GM19455 (cell line): ENCODE measurements at regions not wholly inside any gene's neighbourhood (a gene's known extent, or its start where the extent isn't known, plus 50 kb on each side); places are given as distances from the start of the nearest gene placed in this dataset.
"Not testable (repeated sequence)": the region's sequence is repeated elsewhere in the genome, so short reads cannot be mapped to it uniquely, and the experiment has no call there.

ENCODE experiments used
- ATAC-seq: cut with Tn5 transposase; IDR thresholded peaks from one replicate; pipeline ENCODE4 v1.9.1; 2021; ENCODE audit not compliant: unreplicated experiment

GRCh38 chr1:37159102-37159501 lies 124.8 kb upstream of the GRIK3 start:
- no peak for ATAC-seq

- ATAC-seq = no peak
Measured at GRCh38 chr1:37161171-37161570, 126.9 kb upstream of the GRIK3 start.

- ATAC-seq = no peak
Measured at GRCh38 chr1:37162059-37162458, 127.7 kb upstream of the GRIK3 start.

- ATAC-seq = no peak
Measured at GRCh38 chr1:37166005-37166404, 131.7 kb upstream of the GRIK3 start.

- ATAC-seq = no peak
Measured at GRCh38 chr1:37167479-37167878, 133.2 kb upstream of the GRIK3 start.

- no peak for ATAC-seq
Measured at GRCh38 chr1:37169241-37169640, 134.9 kb upstream of the GRIK3 start.

GRCh38 chr1:37169743-37170275 lies 135.5 kb upstream of the GRIK3 start:
- no peak for ATAC-seq

- no peak for ATAC-seq
Measured at GRCh38 chr1:37171691-37172090, 137.4 kb upstream of the GRIK3 start.

GRCh38 chr1:37174341-37174740 lies 140.0 kb upstream of the GRIK3 start:
- no peak for ATAC-seq

GRCh38 chr1:37174876-37175275 lies 140.6 kb upstream of the GRIK3 start:
- no peak for ATAC-seq

- no peak for ATAC-seq
Measured at GRCh38 chr1:37175666-37176215, 141.4 kb upstream of the GRIK3 start.

- ATAC-seq = no peak
Measured at GRCh38 chr1:37176269-37176668, 142.0 kb upstream of the GRIK3 start.

- no peak for ATAC-seq
Measured at GRCh38 chr1:37177230-37177864, 143.0 kb upstream of the GRIK3 start.

GRCh38 chr1:37181425-37181824 lies 147.1 kb upstream of the GRIK3 start:
- no peak for ATAC-seq

- no peak for ATAC-seq
Measured at GRCh38 chr1:37184789-37185188, 150.5 kb upstream of the GRIK3 start.

GRCh38 chr1:37186246-37186756 lies 152.0 kb upstream of the GRIK3 start:
- ATAC-seq = no peak

GRCh38 chr1:37189111-37189510 lies 154.8 kb upstream of the GRIK3 start:
- no peak for ATAC-seq

- ATAC-seq = no peak
Measured at GRCh38 chr1:37197411-37197810, 163.1 kb upstream of the GRIK3 start.

GRCh38 chr1:37214305-37214704 lies 180.0 kb upstream of the GRIK3 start:
- not testable (repeated sequence) for ATAC-seq

- ATAC-seq = no peak
Measured at GRCh38 chr1:37233606-37234005, 199.3 kb upstream of the GRIK3 start.

- no peak for ATAC-seq
Measured at GRCh38 chr1:37234941-37235418, 200.7 kb upstream of the GRIK3 start.

GRCh38 chr1:37237948-37238347 lies 203.6 kb upstream of the GRIK3 start:
- ATAC-seq = no peak
